HEK293 (cell line): ENCODE measurements at regions not wholly inside any gene's neighbourhood (a gene's known extent, or its start where the extent isn't known, plus 50 kb on each side); places are given as distances from the start of the nearest gene placed in this dataset.

Experiments used
- CTCF ChIA-PET: fragments of 350-600 bp; formaldehyde crosslinking; extraction: SDS; loops from one replicate; lab custom pipeline; 2021; ENCODE audit warnings: antibody characterized with exemption; lab: Yijun Ruan, JAX
- POLR2A ChIA-PET: fragments of 300-600 bp; formaldehyde crosslinking; extraction: SDS; loops from one replicate; lab custom pipeline; 2020; ENCODE audit warnings: antibody characterized with exemption, inconsistent platforms; lab: Yijun Ruan, JAX
- H3K27ac ChIP-seq: fragments of 200-500 bp; sonication (Bioruptor generic); 2 replicates; pipeline ENCODE4 v1.5.1; 2014; ENCODE audit warnings: low read depth, low read length, control low read depth, inconsistent platforms; ENCODE audit errors: extremely low read depth
- H3K36me3 ChIP-seq, 2 experiments: fragments of 200-500 bp in 1 of 2; sonication (Bioruptor generic) in 1 of 2; 1 replicate in 1 of 2; 2 replicates in 1 of 2; pipeline ENCODE4 v1.5.1; 2014 to 2017; ENCODE audit warnings: inconsistent platforms in 2 of 2, low read length in 2 of 2; ENCODE audit not compliant: control insufficient read depth in 2 of 2, insufficient read depth in 1 of 2
- H3K4me1 ChIP-seq: fragments of 200-500 bp; sonication (Bioruptor generic); 2 replicates; pipeline ENCODE4 v1.5.1; 2014; ENCODE audit warnings: mild to moderate bottlenecking, low read length, inconsistent platforms; ENCODE audit not compliant: control insufficient read depth, insufficient read depth
- H3K4me3 ChIP-seq: 2 replicates; pipeline ENCODE4 v1.5.1; 2011; ENCODE audit warnings: low read depth, mild to moderate bottlenecking, control low read depth, low read length, moderate library complexity
- H3K9me3 ChIP-seq: fragments of 200-500 bp; sonication (Bioruptor generic); 2 replicates; pipeline ENCODE4 v1.5.1; 2014; ENCODE audit warnings: low read depth, low read length, inconsistent platforms; ENCODE audit not compliant: control insufficient read depth, insufficient read depth
- FEZF1 ChIP-seq: fragments of 450-650 bp; formaldehyde crosslinking; IDR thresholded peaks from 2 replicates; pipeline ENCODE4 v1.5.1; 2016; ENCODE audit warnings: missing biosample characterization, missing genetic modification characterization
- KLF9 ChIP-seq: fragments of 450-650 bp; formaldehyde crosslinking; IDR thresholded peaks from 2 replicates; pipeline ENCODE4 v1.5.1; 2016; ENCODE audit warnings: missing biosample characterization, missing genetic modification characterization, low read depth
- MZF1 ChIP-seq: fragments of 450-650 bp; formaldehyde crosslinking; IDR thresholded peaks from 2 replicates; pipeline ENCODE4 v1.5.1; 2017; ENCODE audit warnings: missing biosample characterization, missing genetic modification characterization, borderline replicate concordance
- SALL2 ChIP-seq: fragments of 450-650 bp; formaldehyde crosslinking; IDR thresholded peaks from 2 replicates; pipeline ENCODE4 v1.5.0; 2017; ENCODE audit warnings: missing biosample characterization, mild to moderate bottlenecking, missing genetic modification characterization, borderline replicate concordance
- SCRT2 ChIP-seq: fragments of 450-650 bp; formaldehyde crosslinking; IDR thresholded peaks from 2 replicates; pipeline ENCODE4 v1.5.1; 2016; ENCODE audit warnings: missing biosample characterization, missing genetic modification characterization
- SP7 ChIP-seq: fragments of 450-650 bp; formaldehyde crosslinking; IDR thresholded peaks from 2 replicates; pipeline ENCODE4 v1.5.1; 2016; ENCODE audit warnings: missing biosample characterization, missing genetic modification characterization
- WT1 ChIP-seq: fragments of 450-650 bp; formaldehyde crosslinking; IDR thresholded peaks from 2 replicates; pipeline ENCODE4 v1.5.1; 2016; ENCODE audit warnings: missing biosample characterization, missing genetic modification characterization
- ZBTB17 ChIP-seq: fragments of 450-650 bp; formaldehyde crosslinking; IDR thresholded peaks from 2 replicates; pipeline ENCODE4 v1.5.1; 2016; ENCODE audit warnings: missing biosample characterization, missing genetic modification characterization
- ZBTB48 ChIP-seq: fragments of 450-650 bp; formaldehyde crosslinking; IDR thresholded peaks from 2 replicates; pipeline ENCODE4 v1.5.1; 2016; ENCODE audit warnings: missing biosample characterization, missing genetic modification characterization
- ZNF155 ChIP-seq: fragments of 450-650 bp; formaldehyde crosslinking; IDR thresholded peaks from 2 replicates; pipeline ENCODE4 v1.5.1; 2016; ENCODE audit warnings: missing biosample characterization, missing genetic modification characterization
- ZNF175 ChIP-seq: fragments of 450-650 bp; formaldehyde crosslinking; IDR thresholded peaks from 2 replicates; pipeline ENCODE4 v1.5.1; 2016; ENCODE audit warnings: missing biosample characterization, missing genetic modification characterization
- ZNF211 ChIP-seq: fragments of 450-650 bp; formaldehyde crosslinking; IDR thresholded peaks from 2 replicates; pipeline ENCODE4 v1.5.1; 2016; ENCODE audit warnings: low read depth, missing biosample characterization, missing genetic modification characterization
- ZNF223 ChIP-seq: fragments of 450-650 bp; formaldehyde crosslinking; IDR thresholded peaks from 2 replicates; pipeline ENCODE4 v1.5.1; 2016; ENCODE audit warnings: missing biosample characterization, missing genetic modification characterization
- ZNF239 ChIP-seq: fragments of 450-650 bp; formaldehyde crosslinking; IDR thresholded peaks from 2 replicates; pipeline ENCODE4 v1.5.1; 2016; ENCODE audit warnings: missing biosample characterization, missing genetic modification characterization
- ZNF24 ChIP-seq: fragments of 450-650 bp; formaldehyde crosslinking; IDR thresholded peaks from 2 replicates; pipeline ENCODE4 v1.5.1; 2016; ENCODE audit warnings: missing biosample characterization, missing genetic modification characterization
- ZNF423 ChIP-seq: fragments of 450-650 bp; formaldehyde crosslinking; IDR thresholded peaks from 2 replicates; pipeline ENCODE4 v1.5.1; 2016; ENCODE audit warnings: missing biosample characterization, missing genetic modification characterization
- ZNF433 ChIP-seq: fragments of 450-650 bp; formaldehyde crosslinking; IDR thresholded peaks from 2 replicates; pipeline ENCODE4 v1.5.1; 2016; ENCODE audit warnings: missing biosample characterization, missing genetic modification characterization, low read depth
- ZNF48 ChIP-seq: fragments of 450-650 bp; formaldehyde crosslinking; IDR thresholded peaks from 2 replicates; pipeline ENCODE4 v1.5.1; 2016; ENCODE audit warnings: missing biosample characterization, missing genetic modification characterization
- ZNF561 ChIP-seq: fragments of 450-650 bp; IDR thresholded peaks from 2 replicates; pipeline ENCODE4 v1.5.1; 2018; ENCODE audit warnings: missing biosample characterization, missing genetic modification characterization, borderline replicate concordance
- ZNF658 ChIP-seq: fragments of 450-650 bp; formaldehyde crosslinking; IDR thresholded peaks from 2 replicates; pipeline ENCODE4; 2016; ENCODE audit warnings: missing biosample characterization, missing genetic modification characterization
- ZNF664 ChIP-seq: fragments of 450-650 bp; formaldehyde crosslinking; IDR thresholded peaks from 2 replicates; pipeline ENCODE4 v1.5.1; 2016; ENCODE audit warnings: missing biosample characterization, missing genetic modification characterization
- TF ChIP-seq, protein P1 (sequence below): fragments of 450-650 bp; IDR thresholded peaks from 2 replicates; pipeline ENCODE4 v1.5.1; 2018; ENCODE audit warnings: missing biosample characterization, mild to moderate bottlenecking, missing genetic modification characterization
- TF ChIP-seq, protein P2 (sequence below): fragments of 450-650 bp; formaldehyde crosslinking; IDR thresholded peaks from 2 replicates; pipeline ENCODE4 v1.5.1; 2016; ENCODE audit warnings: missing biosample characterization, missing genetic modification characterization, borderline replicate concordance
- TF ChIP-seq, protein P3 (sequence below): fragments of 450-650 bp; formaldehyde crosslinking; IDR thresholded peaks from 2 replicates; pipeline ENCODE4 v1.5.1; 2016; ENCODE audit warnings: missing biosample characterization, missing genetic modification characterization
- TF ChIP-seq, protein P4 (sequence below): fragments of 450-650 bp; formaldehyde crosslinking; IDR thresholded peaks from 2 replicates; pipeline ENCODE4 v1.5.1; 2016; ENCODE audit warnings: missing biosample characterization, missing genetic modification characterization
- TF ChIP-seq, protein P5 (sequence below): fragments of 450-650 bp; formaldehyde crosslinking; IDR thresholded peaks from 2 replicates; pipeline ENCODE4 v1.5.1; 2016; ENCODE audit warnings: missing biosample characterization, missing genetic modification characterization

DNA sequence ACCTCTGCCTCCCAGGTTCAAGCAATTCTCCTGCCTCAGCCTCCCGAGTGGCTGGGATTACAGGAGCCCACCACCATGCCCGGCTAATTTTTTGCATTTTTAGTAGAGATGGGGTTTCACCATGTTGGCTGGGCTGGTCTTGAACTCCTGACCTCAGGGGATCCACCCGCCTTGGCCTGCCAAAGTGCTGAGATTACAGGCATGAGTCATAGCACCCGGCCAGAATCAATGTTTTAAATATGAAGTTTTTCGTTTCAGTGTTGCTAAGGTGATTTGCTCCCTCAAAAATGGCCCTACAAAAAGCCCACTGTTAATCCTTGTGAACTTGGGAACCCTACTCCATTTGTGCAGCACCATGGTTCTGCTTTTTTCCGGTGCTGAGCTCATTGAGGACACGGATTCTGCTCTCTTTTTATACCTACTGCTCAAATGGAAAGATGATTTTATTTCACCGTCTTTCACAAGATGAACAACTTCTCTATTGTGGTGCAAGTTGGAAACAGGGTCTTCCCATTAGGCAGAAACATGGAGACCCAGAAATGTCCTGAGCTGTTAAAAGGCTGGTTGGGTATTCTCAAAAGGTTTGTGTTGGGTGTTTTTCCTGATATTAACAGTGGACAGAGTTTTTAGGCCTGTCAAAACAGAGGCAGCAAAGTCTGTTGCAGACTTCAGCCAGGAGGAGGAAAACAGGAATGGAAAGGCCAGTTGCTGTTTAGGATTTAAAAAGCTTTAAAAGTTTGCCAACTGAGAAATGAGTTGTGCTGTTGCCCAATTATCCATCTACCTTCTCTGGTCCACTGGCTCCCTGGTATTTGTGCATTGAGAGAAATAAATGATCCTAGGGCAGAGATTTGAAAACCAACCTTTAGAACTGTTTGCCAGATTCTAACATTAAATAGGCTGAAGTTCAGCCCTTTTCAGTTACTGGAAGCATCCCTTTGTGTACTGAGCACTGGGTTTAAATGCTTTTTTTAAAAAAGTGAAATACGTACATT lies 85.8 kb downstream of the ATP23 start:
- POLR2A ChIA-PET: no interaction called here
- Histone ChIP-seq H3K36me3 (no peaks in the 10 kb centered on the region), H3K9me3 (no peaks in the 10 kb centered on the region)
- TF ChIP-seq, protein P1, sequence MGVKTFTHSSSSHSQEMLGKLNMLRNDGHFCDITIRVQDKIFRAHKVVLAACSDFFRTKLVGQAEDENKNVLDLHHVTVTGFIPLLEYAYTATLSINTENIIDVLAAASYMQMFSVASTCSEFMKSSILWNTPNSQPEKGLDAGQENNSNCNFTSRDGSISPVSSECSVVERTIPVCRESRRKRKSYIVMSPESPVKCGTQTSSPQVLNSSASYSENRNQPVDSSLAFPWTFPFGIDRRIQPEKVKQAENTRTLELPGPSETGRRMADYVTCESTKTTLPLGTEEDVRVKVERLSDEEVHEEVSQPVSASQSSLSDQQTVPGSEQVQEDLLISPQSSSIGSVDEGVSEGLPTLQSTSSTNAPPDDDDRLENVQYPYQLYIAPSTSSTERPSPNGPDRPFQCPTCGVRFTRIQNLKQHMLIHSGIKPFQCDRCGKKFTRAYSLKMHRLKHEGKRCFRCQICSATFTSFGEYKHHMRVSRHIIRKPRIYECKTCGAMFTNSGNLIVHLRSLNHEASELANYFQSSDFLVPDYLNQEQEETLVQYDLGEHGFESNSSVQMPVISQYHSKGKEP (tag by site-specific recombination): no peak
- TF ChIP-seq, protein P2, sequence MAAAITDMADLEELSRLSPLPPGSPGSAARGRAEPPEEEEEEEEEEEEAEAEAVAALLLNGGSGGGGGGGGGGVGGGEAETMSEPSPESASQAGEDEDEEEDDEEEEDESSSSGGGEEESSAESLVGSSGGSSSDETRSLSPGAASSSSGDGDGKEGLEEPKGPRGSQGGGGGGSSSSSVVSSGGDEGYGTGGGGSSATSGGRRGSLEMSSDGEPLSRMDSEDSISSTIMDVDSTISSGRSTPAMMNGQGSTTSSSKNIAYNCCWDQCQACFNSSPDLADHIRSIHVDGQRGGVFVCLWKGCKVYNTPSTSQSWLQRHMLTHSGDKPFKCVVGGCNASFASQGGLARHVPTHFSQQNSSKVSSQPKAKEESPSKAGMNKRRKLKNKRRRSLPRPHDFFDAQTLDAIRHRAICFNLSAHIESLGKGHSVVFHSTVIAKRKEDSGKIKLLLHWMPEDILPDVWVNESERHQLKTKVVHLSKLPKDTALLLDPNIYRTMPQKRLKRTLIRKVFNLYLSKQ (tag by site-specific recombination): no peak
- TF ChIP-seq, protein P3, sequence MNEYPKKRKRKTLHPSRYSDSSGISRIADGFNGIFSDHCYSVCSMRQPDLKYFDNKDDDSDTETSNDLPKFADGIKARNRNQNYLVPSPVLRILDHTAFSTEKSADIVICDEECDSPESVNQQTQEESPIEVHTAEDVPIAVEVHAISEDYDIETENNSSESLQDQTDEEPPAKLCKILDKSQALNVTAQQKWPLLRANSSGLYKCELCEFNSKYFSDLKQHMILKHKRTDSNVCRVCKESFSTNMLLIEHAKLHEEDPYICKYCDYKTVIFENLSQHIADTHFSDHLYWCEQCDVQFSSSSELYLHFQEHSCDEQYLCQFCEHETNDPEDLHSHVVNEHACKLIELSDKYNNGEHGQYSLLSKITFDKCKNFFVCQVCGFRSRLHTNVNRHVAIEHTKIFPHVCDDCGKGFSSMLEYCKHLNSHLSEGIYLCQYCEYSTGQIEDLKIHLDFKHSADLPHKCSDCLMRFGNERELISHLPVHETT (tag by site-specific recombination): no peak
- no peak for TF ChIP-seq ZNF658 (tag by site-specific recombination)
- TF ChIP-seq ZBTB48: no peak
- TF ChIP-seq KLF9 (tag by site-specific recombination): no peak
- TF ChIP-seq ZNF48 (tag by site-specific recombination): no peak
- TF ChIP-seq, all 188 proteins: peak for 0
- Histone ChIP-seq H3K4me3 (no peak overlapping the region), H3K27ac (no peak overlapping the region), H3K4me1 (no peaks in the 10 kb centered on the region)
- CTCF ChIA-PET: no interaction called here

DNA sequence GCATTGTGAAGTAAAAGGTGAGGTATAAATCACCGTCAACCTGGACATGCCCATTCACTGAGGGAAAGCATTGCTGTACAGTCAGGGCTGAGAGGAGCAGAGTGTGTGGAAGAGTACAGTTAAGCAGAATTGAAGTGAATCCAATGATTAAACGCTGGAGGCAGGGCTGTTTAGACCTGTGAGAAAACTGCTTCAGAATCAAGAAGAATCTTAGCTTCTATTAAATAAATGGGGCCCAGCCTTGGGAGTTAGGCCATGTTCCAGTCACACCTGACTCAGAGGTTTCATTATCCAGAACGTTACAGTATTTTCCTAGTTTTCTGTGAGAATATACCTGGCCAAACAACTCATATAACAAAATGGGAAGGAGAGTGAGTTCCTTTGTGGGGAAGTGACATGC lies 86.9 kb downstream of the ATP23 start:
- CTCF ChIA-PET: no interaction called here
- no peaks in the 10 kb centered on the region for H3K4me1 ChIP-seq
- H3K4me3 ChIP-seq: no peak overlapping the region
- H3K27ac ChIP-seq: no peak overlapping the region
- H3K36me3 ChIP-seq: no peaks in the 10 kb centered on the region
- H3K9me3 ChIP-seq: no peaks in the 10 kb centered on the region
- POLR2A ChIA-PET: no interaction called here
- TF ChIP-seq ZNF223 (tag by site-specific recombination) (no peak), WT1 (tag by site-specific recombination) (no peak), ZNF433 (tag by site-specific recombination) (no peak), ZNF175 (no peak), ZNF664 (tag by site-specific recombination) (no peak), ZNF561 (tag by site-specific recombination) (no peak), FEZF1 (tag by site-specific recombination) (no peak), ZNF211 (tag by site-specific recombination) (no peak), ZNF24 (no peak), ZBTB17 (tag by site-specific recombination) (no peak), SALL2 (tag by site-specific recombination) (no peak), ZNF239 (tag by site-specific recombination) (no peak), SCRT2 (tag by site-specific recombination) (no peak), ZNF423 (tag by site-specific recombination) (no peak), ZNF155 (tag by site-specific recombination) (no peak), MZF1 (no peak), SP7 (tag by site-specific recombination) (no peak)
- TF ChIP-seq, protein P4, sequence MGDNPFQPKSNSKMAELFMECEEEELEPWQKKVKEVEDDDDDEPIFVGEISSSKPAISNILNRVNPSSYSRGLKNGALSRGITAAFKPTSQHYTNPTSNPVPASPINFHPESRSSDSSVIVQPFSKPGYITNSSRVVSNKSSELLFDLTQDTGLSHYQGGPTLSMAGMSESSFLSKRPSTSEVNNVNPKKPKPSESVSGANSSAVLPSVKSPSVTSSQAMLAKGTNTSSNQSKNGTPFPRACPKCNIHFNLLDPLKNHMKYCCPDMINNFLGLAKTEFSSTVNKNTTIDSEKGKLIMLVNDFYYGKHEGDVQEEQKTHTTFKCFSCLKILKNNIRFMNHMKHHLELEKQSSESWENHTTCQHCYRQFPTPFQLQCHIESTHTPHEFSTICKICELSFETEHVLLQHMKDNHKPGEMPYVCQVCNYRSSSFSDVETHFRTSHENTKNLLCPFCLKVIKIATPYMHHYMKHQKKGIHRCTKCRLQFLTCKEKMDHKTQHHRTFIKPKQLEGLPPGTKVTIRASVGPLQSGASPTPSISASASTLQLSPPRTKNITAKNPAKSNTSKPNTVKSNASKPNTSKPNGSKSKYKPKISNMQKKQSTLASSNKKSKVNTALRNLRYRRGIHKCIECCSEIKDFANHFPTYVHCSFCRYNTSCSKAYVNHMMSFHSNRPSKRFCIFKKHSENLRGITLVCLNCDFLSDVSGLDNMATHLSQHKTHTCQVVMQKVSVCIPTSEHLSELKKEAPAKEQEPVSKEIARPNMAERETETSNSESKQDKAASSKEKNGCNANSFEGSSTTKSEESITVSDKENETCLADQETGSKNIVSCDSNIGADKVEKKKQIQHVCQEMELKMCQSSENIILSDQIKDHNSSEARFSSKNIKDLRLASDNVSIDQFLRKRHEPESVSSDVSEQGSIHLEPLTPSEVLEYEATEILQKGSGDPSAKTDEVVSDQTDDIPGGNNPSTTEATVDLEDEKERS (tag by site-specific recombination): no peak
- TF ChIP-seq, protein P5, sequence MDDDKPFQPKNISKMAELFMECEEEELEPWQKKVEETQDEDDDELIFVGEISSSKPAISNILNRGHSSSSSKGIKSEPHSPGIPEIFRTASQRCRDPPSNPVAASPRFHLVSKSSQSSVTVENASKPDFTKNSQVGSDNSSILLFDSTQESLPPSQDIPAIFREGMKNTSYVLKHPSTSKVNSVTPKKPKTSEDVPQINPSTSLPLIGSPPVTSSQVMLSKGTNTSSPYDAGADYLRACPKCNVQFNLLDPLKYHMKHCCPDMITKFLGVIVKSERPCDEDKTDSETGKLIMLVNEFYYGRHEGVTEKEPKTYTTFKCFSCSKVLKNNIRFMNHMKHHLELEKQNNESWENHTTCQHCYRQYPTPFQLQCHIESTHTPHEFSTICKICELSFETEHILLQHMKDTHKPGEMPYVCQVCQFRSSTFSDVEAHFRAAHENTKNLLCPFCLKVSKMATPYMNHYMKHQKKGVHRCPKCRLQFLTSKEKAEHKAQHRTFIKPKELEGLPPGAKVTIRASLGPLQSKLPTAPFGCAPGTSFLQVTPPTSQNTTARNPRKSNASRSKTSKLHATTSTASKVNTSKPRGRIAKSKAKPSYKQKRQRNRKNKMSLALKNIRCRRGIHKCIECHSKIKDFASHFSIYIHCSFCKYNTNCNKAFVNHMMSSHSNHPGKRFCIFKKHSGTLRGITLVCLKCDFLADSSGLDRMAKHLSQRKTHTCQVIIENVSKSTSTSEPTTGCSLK (tag by site-specific recombination): no peak
